Body of pancreas (tissue), 4 donors: ENCODE measurements at regions not wholly inside any gene's neighbourhood (a gene's known extent, or its start where the extent isn't known, plus 50 kb on each side); places are given as distances from the start of the nearest gene placed in this dataset.

ENCODE experiments used
- CTCF ChIP-seq, 7 experiments: fragments of 450-650 bp in 4 of 7; fragments of 200-600 bp in 3 of 7; sonication (generic) in 3 of 7; IDR thresholded peaks; one replicate each; pipeline ENCODE4 v1.5.1; 2016 to 2019; ENCODE audit warnings: antibody characterized with exemption in 7 of 7
- POLR2A ChIP-seq, 3 donors: fragments of 450-650 bp; IDR thresholded peaks; one replicate each; pipeline ENCODE4 v1.6.1; 2016; ENCODE audit warnings: antibody characterized with exemption in 3 of 3, mild to moderate bottlenecking in 2 of 3

- no peak for TF ChIP-seq POLR2A (IDR thresholded peaks at IDR 0.05)
- TF ChIP-seq CTCF (IDR thresholded peaks at IDR 0.05): no peak
Observed at GRCh38 chrX:116282751-116283150, 112.2 kb downstream of the AGTR2 start.
